HCT116 (cell line): ENCODE measurements at regions not wholly inside any gene's neighbourhood (a gene's known extent, or its start where the extent isn't known, plus 50 kb on each side); places are given as distances from the start of the nearest gene placed in this dataset.

ENCODE experiments used
- ATAC-seq: fragments of 200-7000 bp; cut with Tn5 transposase; 2 replicates; pipeline ENCODE4 v1.9.1; 2020; ENCODE audit warnings: mild to moderate bottlenecking, moderate library complexity
- BruUV-seq: library from RNA; stranded (reverse); fragments of 400-500 nt; replicated peaks from 2 replicates; lab custom pipeline; 2021; lab: Mats Ljungman, UMichigan
- CTCF ChIA-PET: fragments of 300-600 bp; sonication (Branson Sonifier 250); formaldehyde crosslinking; loops from one replicate; lab custom pipeline; 2021; ENCODE audit warnings: antibody characterized with exemption; lab: Charles Lee
- POLR2A ChIA-PET: fragments of 300-600, 350-600 bp; sonication (Branson Sonifier 250); formaldehyde crosslinking; loops from one replicate; lab custom pipeline; 2021; ENCODE audit warnings: antibody characterized with exemption; lab: Charles Lee
- RAD21 ChIA-PET, 2 experiments: fragments of 300-600 bp; sonication (Branson Sonifier 250); formaldehyde crosslinking; loops; one replicate each; lab custom pipeline; 2023; ENCODE audit warnings: low total read pairs in 2 of 2; ENCODE audit not compliant: uncharacterized antibody in 2 of 2, unreplicated experiment in 2 of 2, low non-redundant PET in 1 of 2; lab: Charles Lee
- DNase-seq: peaks from one replicate; pipeline ENCODE4 v3.0.0-alpha.2; 2010; ENCODE audit warnings: low read depth, low spot score
- H2AFZ ChIP-seq: fragments of 200-600 bp; shearing (Covaris generic), sonication (generic); 2 replicates; pipeline ENCODE4 v1.6.1; 2017; ENCODE audit warnings: low read depth, mixed run types, mixed read lengths, antibody characterized with exemption, low read length; ENCODE audit not compliant: poor library complexity, severe bottlenecking
- H3K27ac ChIP-seq: 2 replicates; pipeline ENCODE4 v1.5.1; 2012; ENCODE audit warnings: low read depth, low read length
- H3K27me3 ChIP-seq: fragments of 200-600 bp; sonication (generic); 2 replicates; pipeline ENCODE4 v1.6.1; 2016; ENCODE audit warnings: mixed run types, low read length, mixed read lengths; ENCODE audit not compliant: insufficient read depth
- H3K36me3 ChIP-seq, 2 experiments: fragments of 200-500 bp in 1 of 2; fragments of 200-600 bp in 1 of 2; sonication (Bioruptor generic) in 1 of 2; sonication (generic) in 1 of 2; 2 replicates each; pipeline versions ENCODE4 v1.5.1 to v1.6.1; 2014 to 2016; ENCODE audit warnings: low read length in 2 of 2, inconsistent platforms in 1 of 2, mixed read lengths in 1 of 2, mixed run types in 1 of 2; ENCODE audit not compliant: insufficient read depth in 2 of 2, control insufficient read depth in 1 of 2
- H3K4me1 ChIP-seq, 2 experiments: fragments of 200-600 bp in 1 of 2; sonication (generic) in 1 of 2; 2 replicates each; pipeline versions ENCODE4 v1.5.1 to v1.6.1; 2012 to 2017; ENCODE audit warnings: low read length in 2 of 2, inconsistent platforms in 1 of 2, mild to moderate bottlenecking in 1 of 2, mixed read lengths in 1 of 2, mixed run types in 1 of 2, moderate library complexity in 1 of 2; ENCODE audit not compliant: insufficient read depth in 2 of 2, control insufficient read depth in 1 of 2
- H3K4me2 ChIP-seq: fragments of 200-600 bp; sonication (generic); 2 replicates; pipeline ENCODE4 v1.6.1; 2017; ENCODE audit warnings: mixed run types, low read length, mixed read lengths
- H3K4me3 ChIP-seq, 2 experiments: fragments of 200-600 bp in 1 of 2; sonication (generic) in 1 of 2; replicated peaks in 1 of 2; 2 replicates each; pipeline ENCODE4 v1.5.1; 2011 to 2016; ENCODE audit warnings: low read length in 2 of 2, control low read depth in 1 of 2, low read depth in 1 of 2, mild to moderate bottlenecking in 1 of 2, mixed read lengths in 1 of 2, mixed run types in 1 of 2
- H3K79me2 ChIP-seq: fragments of 200-600 bp; sonication (generic); 2 replicates; pipeline ENCODE4 v1.6.1; 2017; ENCODE audit warnings: mild to moderate bottlenecking, mixed run types, low read length, moderate library complexity, mixed read lengths; ENCODE audit not compliant: insufficient read depth
- H3K9ac ChIP-seq: fragments of 200-600 bp; sonication (generic); 2 replicates; pipeline ENCODE4 v1.6.1; 2016; ENCODE audit warnings: low read length, mixed read lengths
- H3K9me2 ChIP-seq: fragments of 200-600 bp; sonication (generic), shearing (Covaris generic); 2 replicates; pipeline ENCODE4 v1.6.1; 2017; ENCODE audit warnings: mixed run types, mild to moderate bottlenecking, moderate library complexity; ENCODE audit not compliant: insufficient read depth
- H3K9me3 ChIP-seq, 2 experiments: fragments of 200-500 bp in 1 of 2; fragments of 200-600 bp in 1 of 2; sonication (Bioruptor generic) in 1 of 2; sonication (generic) in 1 of 2; 2 replicates each; pipeline ENCODE4 v1.6.1; 2014 to 2017; ENCODE audit warnings: low read length in 2 of 2, mixed read lengths in 2 of 2, inconsistent platforms in 1 of 2, low read depth in 1 of 2, mild to moderate bottlenecking in 1 of 2, mixed run types in 1 of 2, moderate library complexity in 1 of 2; ENCODE audit not compliant: control insufficient read depth in 1 of 2, insufficient read depth in 1 of 2
- H4K20me1 ChIP-seq: fragments of 200-600 bp; sonication (generic), shearing (Covaris generic); 2 replicates; pipeline ENCODE4 v1.6.1; 2017; ENCODE audit warnings: mixed run types, mild to moderate bottlenecking, moderate library complexity; ENCODE audit not compliant: insufficient read depth
- ATF3 ChIP-seq: IDR thresholded peaks from 2 replicates; pipeline ENCODE4 v1.6.1; 2012
- CEBPB ChIP-seq: IDR thresholded peaks from 2 replicates; pipeline ENCODE4 v1.6.1; 2012; ENCODE audit warnings: low read depth
- EGR1 ChIP-seq: IDR thresholded peaks from 2 replicates; pipeline ENCODE4 v1.6.1; 2012; ENCODE audit warnings: low read depth
- ELF1 ChIP-seq: IDR thresholded peaks from 2 replicates; pipeline ENCODE4 v1.6.1; 2012; ENCODE audit warnings: low read depth, borderline replicate concordance
- EZH2 ChIP-seq: fragments of 200-600 bp; sonication (generic); IDR thresholded peaks from 2 replicates; pipeline ENCODE4 v1.6.1; 2017; ENCODE audit warnings: antibody characterized with exemption, mixed run types
- EZH2phosphoT487 ChIP-seq: fragments of 200-600 bp; IDR thresholded peaks from 2 replicates; pipeline ENCODE4 v1.6.1; 2018; ENCODE audit warnings: antibody characterized with exemption, borderline replicate concordance
- FOSL1 ChIP-seq: IDR thresholded peaks from 2 replicates; pipeline ENCODE4 v1.6.1; 2012; ENCODE audit warnings: low read depth
- JUND ChIP-seq: IDR thresholded peaks from 2 replicates; pipeline ENCODE4 v1.6.1; 2012
- MAX ChIP-seq: IDR thresholded peaks from 2 replicates; pipeline ENCODE4 v1.6.1; 2012
- POLR2A ChIP-seq: IDR thresholded peaks from 2 replicates; pipeline ENCODE4 v1.7.0; 2011; ENCODE audit warnings: borderline replicate concordance; ENCODE audit not compliant: insufficient read depth, insufficient read length; ENCODE audit errors: extremely low read depth
- POLR2AphosphoS5 ChIP-seq: IDR thresholded peaks from 2 replicates; pipeline ENCODE4 v1.6.1; 2011; ENCODE audit warnings: mild to moderate bottlenecking, low read depth, low read length, moderate library complexity
- RAD21 ChIP-seq: IDR thresholded peaks from 2 replicates; pipeline ENCODE4 v1.6.1; 2012; ENCODE audit warnings: low read depth, mild to moderate bottlenecking
- SIN3A ChIP-seq: IDR thresholded peaks from 2 replicates; pipeline ENCODE4 v1.6.1; 2012; ENCODE audit warnings: low read depth
- SP1 ChIP-seq: IDR thresholded peaks from 2 replicates; pipeline ENCODE4 v1.6.1; 2012; ENCODE audit warnings: low read depth
- SRF ChIP-seq: IDR thresholded peaks from 2 replicates; pipeline ENCODE4 v1.6.1; 2012; ENCODE audit warnings: low read depth
- TCF7L2 ChIP-seq: IDR thresholded peaks from 2 replicates; pipeline ENCODE4 v1.7.0; 2011; ENCODE audit warnings: borderline replicate concordance, inconsistent platforms; ENCODE audit not compliant: insufficient read depth, insufficient read length; ENCODE audit errors: extremely low read depth
- YY1 ChIP-seq: IDR thresholded peaks from 2 replicates; pipeline ENCODE4 v1.6.1; 2011; ENCODE audit warnings: low read length, low read depth, moderate library complexity, mild to moderate bottlenecking; ENCODE audit not compliant: insufficient replicate concordance; ENCODE audit errors: extremely low read depth
- ZBTB33 ChIP-seq: IDR thresholded peaks from 2 replicates; pipeline ENCODE4 v1.6.1; 2011; ENCODE audit warnings: mild to moderate bottlenecking, low read length, moderate library complexity; ENCODE audit not compliant: insufficient replicate concordance; ENCODE audit errors: extremely low read depth
- ZFX ChIP-seq: fragments of 450-650 bp; IDR thresholded peaks from 2 replicates; pipeline ENCODE4 v1.6.1; 2017
- ZNF274 ChIP-seq: fragments of 200-500 bp; sonication (Bioruptor generic); IDR thresholded peaks from 2 replicates; pipeline ENCODE4 v1.6.1; 2014; ENCODE audit warnings: mild to moderate bottlenecking, low read depth, low read length, inconsistent platforms
- intact Hi-C: fragments of 100-400 bp; cut with micrococcal nuclease; formaldehyde crosslinking; loops from 2 replicates; pipeline ENCODE4 v1.10.0; 2022

GRCh38 chr1:82197606-82198005, 396.9 kb downstream of the ADGRL2 start (continued):
- no peak for TF ChIP-seq SIN3A
- TF ChIP-seq SRF, result no peak
- TF ChIP-seq, all 23 proteins: peak for 0

- no peak overlapping the region for H3K9ac ChIP-seq
- no peak for TF ChIP-seq ATF3
- H3K9me3 ChIP-seq, result no peaks in the 10 kb centered on the region
- H3K4me2 ChIP-seq, result no peak overlapping the region
- no peak for DNase-seq
- H3K9me2 ChIP-seq, result no peaks in the 10 kb centered on the region
- H3K27ac ChIP-seq, result no peak overlapping the region
- H3K27me3 ChIP-seq, result no peaks in the 10 kb centered on the region
- CTCF ChIA-PET, result no interaction called here
- BruUV-seq, result no TSS peak
- intact Hi-C loops, result no loop called here
- RAD21 ChIA-PET, result no interaction called here
- H3K4me1 ChIP-seq, result no peaks in the 10 kb centered on the region
- no peaks in the 10 kb centered on the region for H3K79me2 ChIP-seq
- no peaks in the 10 kb centered on the region for H4K20me1 ChIP-seq
- H3K4me3 ChIP-seq, result no peak overlapping the region
- POLR2A ChIA-PET, result no interaction called here
- no peaks in the 10 kb centered on the region for H3K36me3 ChIP-seq
- H2AFZ ChIP-seq, result no peak overlapping the region
- no peak for ATAC-seq
Measured at GRCh38 chr1:82195245-82195644, 394.5 kb downstream of the ADGRL2 start.

- Histone ChIP-seq H3K79me2 (no peaks in the 10 kb centered on the region), H3K4me3 (no peak overlapping the region), H4K20me1 (no peaks in the 10 kb centered on the region), H3K27me3 (no peaks in the 10 kb centered on the region), H3K9ac (no peak overlapping the region), H2AFZ (no peak overlapping the region), H3K9me2 (no peaks in the 10 kb centered on the region), H3K36me3 (no peaks in the 10 kb centered on the region), H3K4me2 (no peak overlapping the region), H3K4me1 (no peaks in the 10 kb centered on the region), H3K27ac (no peak overlapping the region), H3K9me3 (no peaks in the 10 kb centered on the region)
- ChIA-PET CTCF (no interaction called here), POLR2A (no interaction called here), RAD21 (no interaction called here)
- ATAC-seq, result no peak
- intact Hi-C loops, result no loop called here
- no peak for TF ChIP-seq POLR2A
- TF ChIP-seq TCF7L2, result no peak
- no peak for TF ChIP-seq JUND
- no peak for TF ChIP-seq ATF3
- TF ChIP-seq EZH2, result no peak
- TF ChIP-seq SRF, result no peak
- TF ChIP-seq YY1, result no peak
- no peak for TF ChIP-seq EGR1
- no peak for TF ChIP-seq ZBTB33
- no peak for TF ChIP-seq RAD21
- no peak for TF ChIP-seq SP1
- TF ChIP-seq CEBPB, result no peak
- no peak for TF ChIP-seq ZNF274
- TF ChIP-seq POLR2AphosphoS5, result no peak
- TF ChIP-seq ELF1, result no peak
- TF ChIP-seq EZH2phosphoT487, result no peak
- TF ChIP-seq FOSL1, result no peak
- TF ChIP-seq ZFX, result no peak
- TF ChIP-seq MAX, result no peak
- no peak for DNase-seq
- BruUV-seq, result no TSS peak
Measured at GRCh38 chr1:82185084-82185483, 384.4 kb downstream of the ADGRL2 start.
